OCI-LY7 (cell line): ENCODE measurements at regions not wholly inside any gene's neighbourhood (a gene's known extent, or its start where the extent isn't known, plus 50 kb on each side); places are given as distances from the start of the nearest gene placed in this dataset.

Experiments
- CTCF ChIP-seq: fragments of 200-600 bp; sonication (generic); conservative IDR thresholded peaks from 2 replicates; pipeline ENCODE4 v1.5.1; 2014; ENCODE audit warnings: mild to moderate bottlenecking, antibody characterized with exemption, low read length, moderate library complexity, mixed read lengths
- EZH2phosphoT487 ChIP-seq: fragments of 200-600 bp; sonication (generic); IDR thresholded peaks from 2 replicates; pipeline ENCODE4 v1.6.1; 2018; ENCODE audit warnings: low read depth, borderline replicate concordance, mild to moderate bottlenecking, mixed run types, antibody characterized with exemption, low read length, moderate library complexity, mixed read lengths

GRCh38 chr12:118645219-118645618 lies 268.9 kb downstream of the SUDS3 start:
- TF ChIP-seq CTCF (no peak), EZH2phosphoT487 (no peak)
